ENCODE measurements at regions not wholly inside any gene's neighbourhood (a gene's known extent, or its start where the extent isn't known, plus 50 kb on each side); places are given as distances from the start of the nearest gene placed in this dataset.

DNA sequence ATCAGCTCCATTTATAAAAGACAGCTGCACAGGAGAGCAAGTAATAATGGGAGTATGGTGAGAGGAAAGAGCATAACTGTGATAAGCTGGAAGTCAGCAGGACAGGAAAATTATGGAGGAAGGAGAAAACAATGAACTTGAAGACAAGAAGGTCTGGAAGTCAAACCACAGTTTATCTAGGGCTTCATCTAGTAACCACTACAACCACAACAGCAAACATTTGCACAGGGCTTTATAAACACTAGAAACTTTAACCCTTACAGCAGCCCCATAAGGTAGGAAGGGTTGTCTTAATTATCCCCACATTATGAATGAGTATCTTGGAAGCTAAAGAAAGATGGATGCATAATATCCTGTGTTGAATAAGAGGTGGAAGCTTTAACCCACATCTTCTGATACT, 820.8 kb downstream of the IGSF11 start:
- no peak overlapping the region for H3K27ac Mint-ChIP-seq (ENCODE audit: unreplicated experiment)

DNA sequence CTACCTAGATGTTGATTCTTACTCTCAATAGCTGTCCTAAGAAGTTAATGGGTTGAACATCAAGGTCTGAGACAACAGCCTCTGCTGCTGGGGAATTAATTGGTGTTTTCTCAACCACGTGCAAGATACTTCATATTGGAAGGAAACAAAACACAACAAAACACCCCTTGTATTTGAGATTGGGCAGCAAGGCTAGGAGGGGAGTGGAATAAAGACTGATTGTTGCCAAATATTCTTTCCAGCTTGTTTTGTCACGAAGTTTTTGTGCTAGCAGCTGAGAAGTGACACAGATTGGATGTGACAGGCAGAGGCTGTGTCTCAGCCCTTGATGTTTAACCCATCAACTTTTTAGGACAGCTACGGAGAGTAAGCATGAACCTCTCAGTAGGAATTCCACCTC, 808.4 kb downstream of the IGSF11 start:
- no peak overlapping the region for H3K27ac Mint-ChIP-seq (ENCODE audit: unreplicated experiment)
- H3K4me1 Mint-ChIP-seq (ENCODE audit: unreplicated experiment), result no peaks in the 10 kb centered on the region
- no peaks in the 10 kb centered on the region for H3K27me3 Mint-ChIP-seq (ENCODE audit: unreplicated experiment)
- no peaks in the 10 kb centered on the region for H3K36me3 Mint-ChIP-seq (ENCODE audit: low read depth, unreplicated experiment)
- TF ChIP-seq, protein P1, sequence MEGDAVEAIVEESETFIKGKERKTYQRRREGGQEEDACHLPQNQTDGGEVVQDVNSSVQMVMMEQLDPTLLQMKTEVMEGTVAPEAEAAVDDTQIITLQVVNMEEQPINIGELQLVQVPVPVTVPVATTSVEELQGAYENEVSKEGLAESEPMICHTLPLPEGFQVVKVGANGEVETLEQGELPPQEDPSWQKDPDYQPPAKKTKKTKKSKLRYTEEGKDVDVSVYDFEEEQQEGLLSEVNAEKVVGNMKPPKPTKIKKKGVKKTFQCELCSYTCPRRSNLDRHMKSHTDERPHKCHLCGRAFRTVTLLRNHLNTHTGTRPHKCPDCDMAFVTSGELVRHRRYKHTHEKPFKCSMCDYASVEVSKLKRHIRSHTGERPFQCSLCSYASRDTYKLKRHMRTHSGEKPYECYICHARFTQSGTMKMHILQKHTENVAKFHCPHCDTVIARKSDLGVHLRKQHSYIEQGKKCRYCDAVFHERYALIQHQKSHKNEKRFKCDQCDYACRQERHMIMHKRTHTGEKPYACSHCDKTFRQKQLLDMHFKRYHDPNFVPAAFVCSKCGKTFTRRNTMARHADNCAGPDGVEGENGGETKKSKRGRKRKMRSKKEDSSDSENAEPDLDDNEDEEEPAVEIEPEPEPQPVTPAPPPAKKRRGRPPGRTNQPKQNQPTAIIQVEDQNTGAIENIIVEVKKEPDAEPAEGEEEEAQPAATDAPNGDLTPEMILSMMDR (IDR thresholded peaks at IDR 0.05; ENCODE audit: unreplicated experiment), result no peak
- H3K4me3 Mint-ChIP-seq (ENCODE audit: unreplicated experiment), result no peak overlapping the region
- no peak for DNase-seq (ENCODE audit: low spot score)
- no peaks in the 10 kb centered on the region for H3K9me3 Mint-ChIP-seq (ENCODE audit: unreplicated experiment)

More for the DNA sequence above, 820.8 kb downstream of the IGSF11 start:
- Mint-ChIP-seq H3K9me3 (ENCODE audit: unreplicated experiment) (no peaks in the 10 kb centered on the region), H3K4me1 (ENCODE audit: unreplicated experiment) (peaks cover 4% of the 10 kb centered on the region), H3K4me3 (ENCODE audit: unreplicated experiment) (no peak overlapping the region), H3K36me3 (ENCODE audit: low read depth, unreplicated experiment) (no peaks in the 10 kb centered on the region), H3K27me3 (ENCODE audit: unreplicated experiment) (no peaks in the 10 kb centered on the region)
- no peak for DNase-seq (ENCODE audit: low spot score)
- TF ChIP-seq, protein P1 (IDR thresholded peaks at IDR 0.05; ENCODE audit: unreplicated experiment), result no peak

DNA sequence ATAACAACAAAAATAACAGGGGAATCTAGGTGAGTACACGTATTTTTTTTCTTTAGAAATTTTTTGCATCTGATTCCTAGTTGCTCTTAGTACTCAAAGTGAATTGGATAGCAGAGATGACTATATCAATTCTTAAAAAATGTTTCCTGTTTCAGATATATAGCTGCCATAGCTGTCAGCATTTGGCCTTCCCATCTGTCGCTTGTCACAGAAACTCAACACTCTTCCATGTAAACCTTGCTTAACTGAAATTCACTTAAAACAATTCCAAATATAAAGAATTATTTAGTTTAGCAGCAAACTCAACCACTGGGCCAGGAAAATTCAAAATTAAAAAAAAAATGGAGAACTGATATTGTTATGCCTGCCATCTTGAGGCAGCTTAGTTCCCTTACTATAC, 807.5 kb downstream of the IGSF11 start:
- Mint-ChIP-seq H3K4me3 (ENCODE audit: unreplicated experiment) (no peak overlapping the region), H3K4me1 (ENCODE audit: unreplicated experiment) (no peaks in the 10 kb centered on the region), H3K27ac (ENCODE audit: unreplicated experiment) (no peak overlapping the region), H3K9me3 (ENCODE audit: unreplicated experiment) (no peaks in the 10 kb centered on the region), H3K36me3 (ENCODE audit: low read depth, unreplicated experiment) (no peaks in the 10 kb centered on the region), H3K27me3 (ENCODE audit: unreplicated experiment) (no peaks in the 10 kb centered on the region)
- DNase-seq (ENCODE audit: low spot score), result no peak
- TF ChIP-seq, protein P1 (IDR thresholded peaks at IDR 0.05; ENCODE audit: unreplicated experiment), result no peak

DNA sequence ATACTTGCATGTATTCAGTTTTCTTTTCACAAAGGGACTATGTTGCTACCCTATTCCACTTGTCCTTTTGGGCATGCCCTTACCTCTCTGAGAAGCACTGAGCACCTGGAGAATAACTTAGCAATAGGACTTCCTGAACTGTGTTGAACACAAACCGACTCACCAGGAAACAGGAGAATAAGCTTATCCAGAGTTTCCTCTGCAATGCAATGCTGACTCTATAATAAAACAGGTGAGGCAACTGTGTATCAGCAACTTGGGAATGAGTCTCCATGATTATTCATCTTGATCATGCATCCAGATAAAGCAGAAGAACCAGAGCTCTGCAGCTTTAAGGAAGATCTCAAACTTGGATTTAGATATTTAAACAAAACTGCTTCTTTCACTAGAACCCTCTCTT, 806.5 kb downstream of the IGSF11 start:
- H3K9me3 Mint-ChIP-seq (ENCODE audit: unreplicated experiment), result no peaks in the 10 kb centered on the region
- no peak for DNase-seq (ENCODE audit: low spot score)
- H3K4me3 Mint-ChIP-seq (ENCODE audit: unreplicated experiment), result no peak overlapping the region
- H3K27me3 Mint-ChIP-seq (ENCODE audit: unreplicated experiment), result no peaks in the 10 kb centered on the region
- TF ChIP-seq, protein P1 (IDR thresholded peaks at IDR 0.05; ENCODE audit: unreplicated experiment), result no peak
- no peaks in the 10 kb centered on the region for H3K4me1 Mint-ChIP-seq (ENCODE audit: unreplicated experiment)
- H3K36me3 Mint-ChIP-seq (ENCODE audit: low read depth, unreplicated experiment), result no peaks in the 10 kb centered on the region
- no peak overlapping the region for H3K27ac Mint-ChIP-seq (ENCODE audit: unreplicated experiment)

DNA sequence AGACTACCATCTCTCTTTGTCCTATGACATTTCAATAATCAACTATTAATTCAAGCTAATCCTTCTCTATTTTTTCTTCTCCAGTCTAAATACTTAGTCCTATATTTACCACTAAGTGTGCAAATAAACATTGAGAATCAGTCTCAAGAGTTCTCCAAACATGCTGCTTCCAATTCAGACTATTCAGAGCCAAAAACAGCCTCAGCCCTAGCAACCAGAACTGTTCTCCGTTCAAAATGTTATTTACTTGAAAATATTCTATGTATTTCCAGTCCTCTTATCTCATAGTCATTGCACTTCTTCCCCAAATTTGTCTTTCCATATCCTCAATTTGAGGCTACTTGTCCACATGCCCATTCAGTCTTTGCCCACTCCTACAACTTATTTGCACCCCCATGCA, 805.5 kb downstream of the IGSF11 start:
- DNase-seq (ENCODE audit: low spot score), result no peak
- no peak overlapping the region for H3K27ac Mint-ChIP-seq (ENCODE audit: unreplicated experiment)
- TF ChIP-seq, protein P1 (IDR thresholded peaks at IDR 0.05; ENCODE audit: unreplicated experiment), result no peak
- H3K4me3 Mint-ChIP-seq (ENCODE audit: unreplicated experiment), result no peak overlapping the region
- no peaks in the 10 kb centered on the region for H3K9me3 Mint-ChIP-seq (ENCODE audit: unreplicated experiment)
- no peaks in the 10 kb centered on the region for H3K36me3 Mint-ChIP-seq (ENCODE audit: low read depth, unreplicated experiment)
- no peaks in the 10 kb centered on the region for H3K27me3 Mint-ChIP-seq (ENCODE audit: unreplicated experiment)
- H3K4me1 Mint-ChIP-seq (ENCODE audit: unreplicated experiment), result no peaks in the 10 kb centered on the region
